ENCODE measurements at regions not wholly inside any gene's neighbourhood (a gene's known extent, or its start where the extent isn't known, plus 50 kb on each side); places are given as distances from the start of the nearest gene placed in this dataset.

GRCh38 chr5:163976696-163977095 lies 471.3 kb downstream of the MAT2B start:
- TF ChIP-seq, protein P1, sequence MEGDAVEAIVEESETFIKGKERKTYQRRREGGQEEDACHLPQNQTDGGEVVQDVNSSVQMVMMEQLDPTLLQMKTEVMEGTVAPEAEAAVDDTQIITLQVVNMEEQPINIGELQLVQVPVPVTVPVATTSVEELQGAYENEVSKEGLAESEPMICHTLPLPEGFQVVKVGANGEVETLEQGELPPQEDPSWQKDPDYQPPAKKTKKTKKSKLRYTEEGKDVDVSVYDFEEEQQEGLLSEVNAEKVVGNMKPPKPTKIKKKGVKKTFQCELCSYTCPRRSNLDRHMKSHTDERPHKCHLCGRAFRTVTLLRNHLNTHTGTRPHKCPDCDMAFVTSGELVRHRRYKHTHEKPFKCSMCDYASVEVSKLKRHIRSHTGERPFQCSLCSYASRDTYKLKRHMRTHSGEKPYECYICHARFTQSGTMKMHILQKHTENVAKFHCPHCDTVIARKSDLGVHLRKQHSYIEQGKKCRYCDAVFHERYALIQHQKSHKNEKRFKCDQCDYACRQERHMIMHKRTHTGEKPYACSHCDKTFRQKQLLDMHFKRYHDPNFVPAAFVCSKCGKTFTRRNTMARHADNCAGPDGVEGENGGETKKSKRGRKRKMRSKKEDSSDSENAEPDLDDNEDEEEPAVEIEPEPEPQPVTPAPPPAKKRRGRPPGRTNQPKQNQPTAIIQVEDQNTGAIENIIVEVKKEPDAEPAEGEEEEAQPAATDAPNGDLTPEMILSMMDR (IDR thresholded peaks at IDR 0.05; ENCODE audit: insufficient read depth, low read length, poor library complexity, severe bottlenecking) = no peak
- TF ChIP-seq EZH2phosphoT487 (conservative IDR thresholded peaks at IDR 0.05; ENCODE audit: low read length) = no peak

All from SU-DHL-6 (cell line).